A549 (cell line): ENCODE measurements at regions not wholly inside any gene's neighbourhood (a gene's known extent, or its start where the extent isn't known, plus 50 kb on each side); places are given as distances from the start of the nearest gene placed in this dataset.

Experiments
- ATAC-seq, 2 experiments: fragments of 200-7000 bp in 1 of 2; fragments of >200 bp in 1 of 2; cut with Nextera tagmentation in 1 of 2; cut with Tn5 transposase in 1 of 2; 3 replicates each; pipeline versions ENCODE4 v1.8.0 to v1.9.1; 2018 to 2020; ENCODE audit warnings: mild to moderate bottlenecking in 1 of 2, moderate library complexity in 1 of 2
- CTCF ChIA-PET: fragments of 300-600 bp; sonication (Branson Sonifier 250); formaldehyde crosslinking; extraction: SDS; loops from one replicate; lab custom pipeline; 2021; ENCODE audit warnings: antibody characterized with exemption, inconsistent platforms; lab: Yijun Ruan, JAX
- POLR2A ChIA-PET: fragments of 350-600 bp; formaldehyde crosslinking; extraction: SDS; loops from one replicate; lab custom pipeline; 2021; ENCODE audit warnings: antibody characterized with exemption, inconsistent platforms; lab: Yijun Ruan, JAX
- DNase-seq, 2 experiments: peaks; one replicate each; pipeline versions ENCODE4 v3.0.0 to v3.0.0-alpha.2; 2011 to 2016; ENCODE audit warnings: low read depth in 1 of 2, low spot score in 1 of 2
- FAIRE-seq: peaks from 2 replicates; lab custom pipeline; 2011; peaks lifted over from hg19 to GRCh38; lab: Jason Lieb, UNC
- H3K27ac ChIP-seq, 2 experiments: fragments of >200 bp; sonication (Bioruptor Twin); formaldehyde crosslinking; 3 replicates each; pipeline ENCODE4 v1.5.1; 2016 to 2017
- H3K4me1 ChIP-seq: fragments of >200 bp; sonication (Bioruptor Twin); formaldehyde crosslinking; 3 replicates; pipeline ENCODE4 v1.6.1; 2016
- H3K4me2 ChIP-seq: fragments of >200 bp; sonication (Bioruptor Twin); formaldehyde crosslinking; 3 replicates; pipeline ENCODE4 v1.6.1; 2016
- H3K4me3 ChIP-seq: fragments of >200 bp; sonication (Bioruptor Twin); formaldehyde crosslinking; 3 replicates; pipeline ENCODE4 v1.5.1; 2016
- H3K9me3 ChIP-seq: fragments of >200 bp; sonication (Bioruptor Twin); formaldehyde crosslinking; 3 replicates; pipeline ENCODE4 v1.6.1; 2016
- CEBPB ChIP-seq, 2 experiments: fragments of >200 bp in 1 of 2; sonication (Bioruptor Twin) in 1 of 2; formaldehyde crosslinking in 1 of 2; IDR thresholded peaks; 2 replicates each; pipeline ENCODE4 v1.6.1; 2012 to 2016
- CHD4 ChIP-seq: fragments of 200-600 bp; sonication (generic); IDR thresholded peaks from 2 replicates; pipeline ENCODE4 v1.6.1; 2016; ENCODE audit warnings: antibody characterized with exemption, mild to moderate bottlenecking, borderline replicate concordance
- CTCF ChIP-seq: fragments of >200 bp; sonication (Bioruptor Twin); formaldehyde crosslinking; IDR thresholded peaks from 3 replicates; pipeline ENCODE4 v1.5.1; 2016
- EHF ChIP-seq: fragments of 250-450 bp; sonication (Bioruptor Pico); IDR thresholded peaks from 2 replicates; pipeline ENCODE4 v1.5.0; 2020; ENCODE audit warnings: mild to moderate bottlenecking
- ESRRA ChIP-seq: fragments of 150-350 bp; IDR thresholded peaks from 2 replicates; pipeline ENCODE4 v1.6.1; 2014; ENCODE audit warnings: mild to moderate bottlenecking, low read length, borderline replicate concordance
- FOSB ChIP-seq: fragments of 250-450 bp; sonication (Bioruptor Pico); IDR thresholded peaks from 2 replicates; pipeline ENCODE4 v1.5.0; 2020; ENCODE audit warnings: mild to moderate bottlenecking, moderate library complexity
- GATA3 ChIP-seq: IDR thresholded peaks from 2 replicates; pipeline ENCODE4 v1.6.1; 2012; ENCODE audit warnings: borderline replicate concordance
- HES2 ChIP-seq: fragments of >200 bp; sonication (Bioruptor Twin); formaldehyde crosslinking; IDR thresholded peaks from 2 replicates; pipeline ENCODE4 v1.6.1; 2016
- HEYL ChIP-seq: fragments of 250-450 bp; sonication (Bioruptor Pico); IDR thresholded peaks from 2 replicates; pipeline ENCODE4 v1.8.0; 2021; ENCODE audit warnings: mild to moderate bottlenecking, moderate library complexity
- HOXB13 ChIP-seq: fragments of 250-450 bp; sonication (Bioruptor Pico); IDR thresholded peaks from 2 replicates; pipeline ENCODE4 v1.5.0; 2020; ENCODE audit warnings: low read depth, mild to moderate bottlenecking, moderate library complexity
- MAFK ChIP-seq: fragments of 450-650 bp; IDR thresholded peaks from 2 replicates; pipeline ENCODE4 v1.6.1; 2014; ENCODE audit not compliant: partially characterized antibody
- MAZ ChIP-seq: fragments of 150-350 bp; IDR thresholded peaks from 2 replicates; pipeline ENCODE4 v1.6.1; 2014; ENCODE audit warnings: antibody characterized with exemption, low read depth, low read length, borderline replicate concordance
- MYC ChIP-seq: IDR thresholded peaks from 2 replicates; pipeline ENCODE4 v1.6.1; 2012; ENCODE audit warnings: mild to moderate bottlenecking, inconsistent platforms, low read length, improper control_type of control experiment, borderline replicate concordance
- NFE2L2 ChIP-seq: fragments of 150-350 bp; conservative IDR thresholded peaks from 2 replicates; pipeline ENCODE4 v1.6.1; 2014; ENCODE audit warnings: low read length
- PBX3 ChIP-seq: IDR thresholded peaks from 2 replicates; pipeline ENCODE4 v1.6.1; 2012
- POLR2A ChIP-seq: IDR thresholded peaks from 2 replicates; pipeline ENCODE4 v1.6.1; 2012; ENCODE audit warnings: mild to moderate bottlenecking, low read length
- POLR2AphosphoS2 ChIP-seq: conservative IDR thresholded peaks from 2 replicates; pipeline ENCODE4 v1.6.1; 2012; ENCODE audit warnings: low read length, improper control_type of control experiment, inconsistent platforms
- RAD21 ChIP-seq, 2 experiments: fragments of >200 bp in 1 of 2; sonication (Bioruptor Twin) in 1 of 2; formaldehyde crosslinking in 1 of 2; IDR thresholded peaks in 1 of 2; conservative IDR thresholded peaks in 1 of 2; 2 replicates in 1 of 2; 3 replicates in 1 of 2; pipeline ENCODE4 v1.6.1; 2012 to 2018; ENCODE audit warnings: inconsistent platforms in 1 of 2
- RNF2 ChIP-seq: fragments of 200-600 bp; sonication (generic); IDR thresholded peaks from 2 replicates; pipeline ENCODE4 v1.6.1; 2016; ENCODE audit warnings: low read depth, mild to moderate bottlenecking, antibody characterized with exemption, moderate library complexity, borderline replicate concordance
- SREBF2 ChIP-seq: fragments of 450-650 bp; IDR thresholded peaks from 2 replicates; pipeline ENCODE4 v1.6.1; 2014; ENCODE audit warnings: mild to moderate bottlenecking, moderate library complexity
- ZSCAN20 ChIP-seq: fragments of 250-450 bp; sonication (Bioruptor Pico); IDR thresholded peaks from 2 replicates; pipeline ENCODE4 v1.8.0; 2022; ENCODE audit warnings: mild to moderate bottlenecking, moderate library complexity
- WGBS: methylation state at CpG from one replicate; pipeline ENCODE4 v1.1.6; 2017; ENCODE audit errors: missing lambda C conversion rate; 5-methylcytosine and 5-hydroxymethylcytosine counted together

GRCh38 chr20:43248341-43248740 lies 58.6 kb upstream of the PTPRT start:
- TF ChIP-seq CEBPB (IDR thresholded peaks at IDR 0.05) = no peak
- TF ChIP-seq MAZ = no peak
- TF ChIP-seq GATA3 = no peak
- no peak for TF ChIP-seq PBX3
- no peak for TF ChIP-seq MYC
- peak; percentile 70 for TF ChIP-seq MAFK
- no peak for TF ChIP-seq ZSCAN20 (CRISPR knock-in tag)

DNA sequence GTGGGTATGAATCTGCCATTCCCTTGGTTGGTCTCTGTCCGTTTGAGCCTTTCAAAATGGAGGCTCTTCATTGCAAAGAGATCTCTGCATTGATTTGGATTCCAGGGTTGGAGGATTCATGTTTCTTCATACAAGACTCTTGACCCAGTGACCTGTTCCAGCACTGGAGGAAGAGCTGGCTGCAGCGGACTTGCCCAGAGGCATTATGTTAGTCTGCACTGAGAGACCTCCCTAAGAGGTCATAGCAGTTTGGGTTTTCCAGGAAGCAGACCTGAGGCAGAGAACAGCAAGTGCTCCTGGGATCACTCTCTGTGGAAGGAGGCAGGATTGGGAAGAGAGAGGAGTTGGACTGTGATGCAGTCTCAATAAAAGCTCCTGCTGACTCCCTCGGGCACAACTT lies 57.7 kb upstream of the PTPRT start:
- Histone ChIP-seq H3K27ac (no peak overlapping the region), H3K4me2 (no peak overlapping the region), H3K4me1 (no peaks in the 10 kb centered on the region), H3K4me3 (no peak overlapping the region), H3K9me3 (no peaks in the 10 kb centered on the region)
- DNase-seq (no peak), ATAC-seq (no peak), FAIRE-seq (no peak)
- ChIA-PET POLR2A (no interaction called here), CTCF (no interaction called here)
- TF ChIP-seq RAD21 (conservative IDR thresholded peaks at IDR 0.05 in 1 of 2, IDR thresholded peaks at IDR 0.05 in 1 of 2) (no peak), ESRRA (no peak), NFE2L2 (no peak), FOSB (CRISPR knock-in tag) (no peak), GATA3 (no peak), CTCF (no peak), RNF2 (no peak), HOXB13 (CRISPR knock-in tag) (no peak), HES2 (no peak)
- WGBS = 7% methylated on average over 2 of the region's 3 CpGs

More at GRCh38 chr20:43248341-43248740, 58.6 kb upstream of the PTPRT start:
- no peak overlapping the region for H3K4me2 ChIP-seq
- no peaks in the 10 kb centered on the region for H3K9me3 ChIP-seq
- ATAC-seq (no peak), FAIRE-seq (no peak), DNase-seq (no peak)
- H3K4me3 ChIP-seq = no peak overlapping the region
- ChIA-PET CTCF (no interaction called here), POLR2A (no interaction called here)
- no peak overlapping the region for H3K27ac ChIP-seq
- WGBS = 3% methylated on average over 2 of the region's 2 CpGs
- no peaks in the 10 kb centered on the region for H3K4me1 ChIP-seq

- H3K4me2 ChIP-seq = no peak overlapping the region
- H3K4me3 ChIP-seq = no peak overlapping the region
- TF ChIP-seq MAFK = peak; percentile 44
- no peak for TF ChIP-seq HEYL (CRISPR knock-in tag)
- no peak for TF ChIP-seq EHF
- TF ChIP-seq CHD4 = no peak
- no peak for TF ChIP-seq MYC
- TF ChIP-seq POLR2A = no peak
- no peak for TF ChIP-seq SREBF2
- TF ChIP-seq POLR2AphosphoS2 = no peak
- TF ChIP-seq, all 56 proteins: peak for 1
- CTCF ChIA-PET = no interaction called here
- Histone ChIP-seq H3K9me3 (no peaks in the 10 kb centered on the region), H3K4me1 (no peaks in the 10 kb centered on the region), H3K27ac (no peak overlapping the region)
- DNase-seq (no peak), ATAC-seq (no peak), FAIRE-seq (no peak)
- 5% methylated on average over 5 of the region's 5 CpGs for WGBS
- POLR2A ChIA-PET = no interaction called here
Measured at GRCh38 chr20:43244647-43245046, 54.9 kb upstream of the PTPRT start.
